ENCODE measurements at regions not wholly inside any gene's neighbourhood (a gene's known extent, or its start where the extent isn't known, plus 50 kb on each side); places are given as distances from the start of the nearest gene placed in this dataset.
A peak's percentile ranks its signal among the peaks of the same experiment; 100 is the strongest.
"Not testable (repeated sequence)": the region's sequence is repeated elsewhere in the genome, so short reads cannot be mapped to it uniquely, and the experiment has no call there.

DNA sequence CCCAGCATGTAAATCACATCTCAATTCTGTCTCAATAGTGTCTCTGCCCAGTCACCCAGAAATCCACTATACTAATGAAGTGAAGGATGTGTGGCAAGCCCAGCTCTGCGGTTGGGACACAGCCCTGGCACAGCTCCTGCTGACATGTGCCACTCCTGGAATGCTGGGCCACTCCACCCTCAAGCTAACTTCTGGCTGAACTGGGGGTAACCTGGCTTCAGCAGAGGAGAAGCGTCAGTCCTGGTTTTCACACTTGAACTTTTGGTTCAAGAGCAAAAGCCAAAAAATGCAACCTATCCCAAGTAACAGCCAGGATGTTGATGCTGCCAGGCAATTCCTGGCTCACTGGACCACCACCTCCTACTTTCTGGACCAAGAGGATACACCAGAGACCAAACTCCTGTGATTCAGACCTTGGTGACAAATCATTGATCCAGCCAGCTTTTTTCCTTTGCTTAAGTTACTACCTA lies 86.4 kb downstream of the ARRDC3 start:
- no peak overlapping the region for H3K4me3 ChIP-seq (ENCODE audit: low read depth, low read length)
- DNase-seq (ENCODE audit: low read depth): peak; percentile 90
- no peak for TF ChIP-seq CTCF (conservative IDR thresholded peaks at IDR 0.05; ENCODE audit: low read depth, low read length)

- DNase-seq (ENCODE audit: low read depth): peak; percentile 41
- not testable (repeated sequence) for H3K4me3 ChIP-seq (ENCODE audit: low read depth, low read length)
These were observed 87.0 kb downstream of the ARRDC3 start for GRCh38 chr5:91296102-91296501.

DNA sequence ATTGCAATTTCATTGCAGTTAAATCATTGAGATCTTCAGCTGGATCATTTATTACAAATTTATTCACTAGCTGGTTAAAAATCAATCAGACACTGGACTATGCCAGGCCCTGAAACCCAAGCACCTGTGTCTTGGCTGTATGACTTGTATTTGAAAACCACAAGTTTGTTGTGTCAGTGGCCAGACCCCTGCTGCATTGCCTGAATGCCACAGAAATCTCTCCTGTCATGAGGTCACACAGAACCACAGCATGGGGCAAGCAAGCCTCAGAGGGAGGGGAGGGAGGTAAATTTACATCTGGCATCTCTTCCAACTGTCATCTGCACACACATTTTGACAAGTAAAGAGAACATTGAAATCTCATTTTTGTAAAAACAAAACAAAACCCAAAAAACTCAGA lies 90.0 kb downstream of the ARRDC3 start:
- peak; percentile 90 for DNase-seq (ENCODE audit: low read depth)
- no peak for TF ChIP-seq CTCF (conservative IDR thresholded peaks at IDR 0.05; ENCODE audit: low read depth, low read length)
- H3K4me3 ChIP-seq (ENCODE audit: low read depth, low read length): no peak overlapping the region

GRCh38 chr5:91291628-91292569 lies 91.2 kb downstream of the ARRDC3 start:
- no peak for TF ChIP-seq CTCF (conservative IDR thresholded peaks at IDR 0.05; ENCODE audit: low read depth, low read length)
- no peak overlapping the region for H3K4me3 ChIP-seq (ENCODE audit: low read depth, low read length)
- DNase-seq (ENCODE audit: low read depth): no peak

DNA sequence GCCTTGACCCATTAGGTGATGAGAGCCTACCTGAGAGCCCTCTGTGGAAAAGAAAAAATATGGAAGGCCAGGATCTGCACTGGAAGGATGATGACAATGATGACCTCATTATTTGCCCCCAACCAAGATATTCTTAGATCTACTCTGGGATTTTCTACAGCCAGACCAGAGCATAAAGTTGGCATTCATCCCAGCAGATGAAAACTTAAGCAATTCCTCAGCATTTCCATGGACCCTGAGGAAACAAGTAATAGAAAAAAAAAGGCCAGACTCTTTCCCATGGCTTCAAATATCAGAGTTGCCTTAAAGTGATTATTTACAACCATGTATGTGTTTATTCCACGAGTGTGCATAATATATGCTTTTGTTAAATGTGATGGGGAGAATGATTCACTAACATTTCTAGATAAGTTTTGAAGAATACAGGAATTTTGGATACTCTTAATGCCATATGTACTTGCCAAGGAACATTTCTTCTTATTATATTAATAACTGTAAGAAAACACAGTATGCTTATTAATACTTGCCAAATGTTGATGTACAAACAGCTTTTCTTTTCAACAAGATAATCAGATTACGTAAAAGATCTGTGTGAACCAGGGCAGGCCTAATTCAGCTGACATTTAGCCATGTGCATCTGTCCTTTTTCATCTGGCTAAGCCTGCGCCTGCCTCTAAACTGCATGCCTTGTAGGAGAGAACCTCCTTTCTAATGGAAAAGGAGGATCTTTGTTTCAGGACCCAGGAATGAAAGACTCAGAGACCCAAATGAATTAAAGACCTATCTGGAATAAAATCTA lies 94.8 kb downstream of the ARRDC3 start:
- H3K4me3 ChIP-seq (ENCODE audit: low read depth, low read length): no peak overlapping the region
- no peak for DNase-seq (ENCODE audit: low read depth)
- no peak for TF ChIP-seq CTCF (conservative IDR thresholded peaks at IDR 0.05; ENCODE audit: low read depth, low read length)

DNA sequence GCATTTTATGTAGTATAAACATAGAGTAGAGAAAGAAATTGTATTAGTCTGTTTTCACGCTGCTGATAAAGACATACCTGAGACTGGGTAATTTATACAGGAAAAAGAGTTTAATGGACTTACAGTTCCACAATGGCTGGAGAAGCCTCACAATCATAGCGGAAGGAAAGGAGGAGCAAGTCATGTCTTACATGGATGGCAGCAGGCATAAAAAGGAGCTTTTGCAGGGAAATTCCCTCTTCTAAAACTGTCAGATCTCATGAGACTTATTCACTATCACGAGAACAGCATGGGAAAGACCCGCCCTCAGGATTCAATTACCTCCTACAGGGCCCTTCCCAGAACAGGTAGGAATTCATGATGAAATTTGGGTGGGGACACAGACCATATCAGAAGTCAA lies 98.1 kb downstream of the ARRDC3 start:
- not testable (repeated sequence) for DNase-seq (ENCODE audit: low read depth); H3K4me3 ChIP-seq (ENCODE audit: low read depth, low read length)

- no peak for TF ChIP-seq CTCF (conservative IDR thresholded peaks at IDR 0.05; ENCODE audit: low read depth, low read length)
- DNase-seq (ENCODE audit: low read depth): peak; percentile 52
- no peak overlapping the region for H3K4me3 ChIP-seq (ENCODE audit: low read depth, low read length)
These were observed 99.2 kb downstream of the ARRDC3 start for GRCh38 chr5:91283899-91284298.
